ENCODE measurements at regions not wholly inside any gene's neighbourhood (a gene's known extent, or its start where the extent isn't known, plus 50 kb on each side); places are given as distances from the start of the nearest gene placed in this dataset.

- Histone ChIP-seq H4K8ac (replicated peaks; ENCODE audit: insufficient read length, low read depth, low read length) (no peak overlapping the region), H3K27ac (ENCODE audit: insufficient read length, low read depth, low read length) (no peak overlapping the region)
These were observed 294.3 kb upstream of the BMP2 start for GRCh38 chr20:6473197-6473596.

More at GRCh38 chr20:6473197-6473596, 294.3 kb upstream of the BMP2 start:
- no peaks in the 10 kb centered on the region for H3K27me3 Mint-ChIP-seq (ENCODE audit: low read depth)
- Histone ChIP-seq H4K91ac (ENCODE audit: insufficient read length, low read depth, low read length) (no peak overlapping the region), H3K4ac (ENCODE audit: low read depth, low read length) (no peak overlapping the region), H3K23ac (ENCODE audit: insufficient read length, low read depth, low read length) (no peak overlapping the region), H2BK20ac (ENCODE audit: low read depth, low read length, poor library complexity, severe bottlenecking) (no peak overlapping the region), H3K79me1 (ENCODE audit: insufficient read depth, low read depth, low read length, poor library complexity, severe bottlenecking) (no peaks in the 10 kb centered on the region), H3K18ac (ENCODE audit: insufficient read length, low read depth, low read length) (no peak overlapping the region), H3K23me2 (ENCODE audit: insufficient read length, low read depth, low read length, poor library complexity, severe bottlenecking) (no peaks in the 10 kb centered on the region), H2BK5ac (ENCODE audit: insufficient read length, low read length) (no peak overlapping the region), H2BK15ac (ENCODE audit: low read depth, low read length) (no peak overlapping the region), H3K79me2 (ENCODE audit: insufficient read depth, low read length) (no peaks in the 10 kb centered on the region), H3K56ac (ENCODE audit: insufficient read length, low read depth, low read length) (no peak overlapping the region), H3K9me3 (ENCODE audit: control insufficient read depth, low read depth, low read length) (no peaks in the 10 kb centered on the region), H3K14ac (ENCODE audit: insufficient read depth, low read length) (no peak overlapping the region), H3K27me3 (ENCODE audit: insufficient read depth, low read length) (no peaks in the 10 kb centered on the region), H2BK120ac (ENCODE audit: low read depth, low read length, poor library complexity, severe bottlenecking) (no peak overlapping the region), H2AFZ (ENCODE audit: low read length) (no peak overlapping the region), H2BK12ac (ENCODE audit: insufficient read length, low read depth, low read length) (no peak overlapping the region), H3T11ph (ENCODE audit: low read length) (no peak overlapping the region), H3K4me1 (ENCODE audit: insufficient read depth, low read length) (peaks cover 3% of the 10 kb centered on the region; the same call in 1 of the 2 replicates), H2AK5ac (ENCODE audit: insufficient read length, low read length) (no peak overlapping the region), H3K9ac (ENCODE audit: extremely low read depth, insufficient read length, low read length) (no peak overlapping the region), H4K20me1 (ENCODE audit: control insufficient read depth, insufficient read depth, insufficient read length) (no peaks in the 10 kb centered on the region), H3K4me2 (ENCODE audit: insufficient read depth, insufficient read length, low read length) (no peak overlapping the region), H4K5ac (ENCODE audit: insufficient read length, low read depth, low read length) (no peak overlapping the region)
- peaks cover 1 to 2% of the 10 kb centered on the region in 2 experiments; a peak in 4 of 5 replicates for H3K9me3 Mint-ChIP-seq
- H3K36me3 Mint-ChIP-seq (ENCODE audit: insufficient read depth in 1 of 3, low read depth in 3 of 3), result peaks cover 0 to 2% (median 1%) of the 10 kb centered on the region in 3 experiments; a peak in 3 of 7 replicates
- H3K4me1 Mint-ChIP-seq, result peaks cover 8% of the 10 kb centered on the region in 2 experiments
- no peak for TF ChIP-seq CTCF (conservative IDR thresholded peaks at IDR 0.05)
- no peak overlapping the region for H3K27ac Mint-ChIP-seq
- no peak overlapping the region for H3K4me3 Mint-ChIP-seq
- no peak for DNase-seq

All from H9 (cell line).